RCC 7860 (cell line): ENCODE measurements at regions not wholly inside any gene's neighbourhood (a gene's known extent, or its start where the extent isn't known, plus 50 kb on each side); places are given as distances from the start of the nearest gene placed in this dataset.

Experiments
- DNase-seq: peaks from one replicate; pipeline ENCODE4 v3.0.0-alpha.2; 2015; ENCODE audit warnings: low spot score
- FAIRE-seq: peaks from 2 replicates; lab custom pipeline; 2012; peaks lifted over from hg19 to GRCh38; lab: Jason Lieb, UNC

DNA sequence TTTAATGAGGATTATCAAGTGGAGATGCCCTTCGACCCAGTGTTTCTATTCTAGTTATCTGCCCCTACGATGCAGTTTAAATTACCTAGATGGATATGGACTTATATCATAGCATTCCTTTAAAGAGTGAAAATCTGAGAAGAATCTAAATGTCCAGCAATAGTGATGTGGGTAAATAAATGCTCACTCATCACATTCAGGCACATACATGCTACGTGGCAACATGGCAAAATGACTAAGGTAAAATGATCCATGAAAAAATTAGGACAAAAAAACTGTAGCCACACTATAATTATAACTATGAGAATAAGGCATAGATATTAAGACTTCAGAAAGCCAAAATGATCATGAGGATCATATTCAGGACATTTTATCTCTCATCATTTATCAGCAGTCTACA is 82.4 kb upstream of the PDE1C start:
- FAIRE-seq (no peak), DNase-seq (no peak)

DNA sequence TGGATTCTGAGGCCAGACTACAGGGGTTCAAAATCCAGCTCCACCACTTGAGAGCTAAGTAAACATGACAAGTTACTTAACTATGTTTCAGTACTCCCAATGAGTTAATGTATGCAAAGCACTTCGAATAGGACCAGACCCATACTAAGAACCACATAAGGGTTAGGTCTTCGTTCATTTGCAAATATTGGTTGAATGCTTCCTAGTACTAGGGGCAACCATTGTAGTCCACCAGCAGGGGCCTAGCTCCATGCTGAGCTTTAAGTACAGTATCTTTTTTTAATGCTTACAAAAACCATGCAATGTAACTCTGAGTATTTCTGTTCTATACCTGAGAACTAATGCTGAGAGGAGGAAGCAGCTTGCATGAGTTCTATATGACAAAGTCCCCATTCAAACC is 80.4 kb upstream of the PDE1C start:
- FAIRE-seq (no peak), DNase-seq (no peak)

DNA sequence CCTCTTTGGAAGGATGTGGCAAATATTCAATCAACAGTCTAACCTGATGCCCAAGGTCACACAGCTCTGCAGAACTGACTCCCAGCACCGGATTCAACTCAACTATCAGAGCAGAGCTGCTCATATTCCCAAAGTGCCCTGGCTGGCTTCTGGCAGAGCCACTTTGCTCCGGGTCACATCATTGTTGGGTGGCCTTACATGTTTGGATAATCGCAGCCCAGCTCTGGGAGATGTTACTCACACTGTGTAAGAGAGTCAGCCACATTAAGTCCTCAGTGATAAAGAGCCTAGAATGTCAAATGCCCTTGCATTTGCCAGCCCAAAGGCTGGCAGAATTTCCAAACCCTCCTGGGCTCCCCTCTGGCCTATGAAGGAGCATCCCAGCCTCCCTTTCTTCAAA is 79.8 kb upstream of the PDE1C start:
- FAIRE-seq (no peak), DNase-seq (no peak)

DNA sequence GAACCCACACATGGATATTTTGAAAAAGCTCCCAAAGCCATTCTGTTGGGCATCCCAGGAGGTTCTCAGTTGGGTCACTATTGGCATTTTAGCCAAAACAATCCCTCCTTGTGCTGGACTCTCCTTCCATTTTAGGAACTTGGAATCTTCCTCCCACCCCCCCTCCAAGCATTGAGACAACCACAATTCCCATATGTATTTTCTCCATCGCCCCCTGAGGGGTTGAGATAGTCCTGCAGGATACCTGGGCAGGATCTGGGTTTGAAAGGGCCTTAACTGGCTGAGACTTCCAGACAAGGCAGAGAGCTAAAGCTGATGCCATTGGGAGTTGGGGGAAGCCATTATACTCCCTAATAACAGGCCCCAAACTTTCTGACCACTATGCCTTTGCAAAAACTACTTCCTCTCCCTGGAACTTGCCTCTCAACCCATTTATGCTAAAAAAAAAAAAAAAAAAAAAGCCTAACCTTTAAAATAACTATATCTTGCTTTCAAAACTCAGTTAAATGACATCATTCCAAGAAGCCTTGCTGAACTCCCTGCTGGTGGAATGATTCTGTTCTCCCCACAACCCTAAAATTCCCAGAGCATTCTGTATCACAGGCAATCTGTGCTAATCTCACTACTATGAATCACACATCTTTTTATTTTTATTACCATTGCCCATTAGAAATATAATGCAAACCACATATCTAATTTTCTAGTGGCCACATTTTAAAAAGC is 77.5 kb upstream of the PDE1C start:
- FAIRE-seq (no peak), DNase-seq (no peak)

DNA sequence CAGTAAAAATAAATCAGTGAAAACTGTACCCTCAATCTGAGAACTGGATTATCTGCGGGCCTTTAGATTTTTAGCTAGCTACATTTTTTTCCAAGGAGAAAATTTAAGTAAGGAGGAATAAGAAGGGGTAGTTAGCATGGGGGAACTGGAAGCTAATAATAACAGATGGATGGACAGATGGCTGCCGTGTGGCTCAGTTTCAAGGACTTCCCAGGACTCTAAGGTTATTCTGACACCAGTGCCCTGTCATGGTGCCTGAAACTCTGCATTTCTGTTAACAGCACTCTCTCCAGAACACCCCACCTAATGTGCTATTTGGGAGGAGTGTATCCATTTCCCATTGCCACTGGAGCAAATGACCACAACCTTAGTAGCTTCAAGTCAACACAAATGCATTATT is 75.7 kb upstream of the PDE1C start:
- DNase-seq (no peak), FAIRE-seq (no peak)

DNA sequence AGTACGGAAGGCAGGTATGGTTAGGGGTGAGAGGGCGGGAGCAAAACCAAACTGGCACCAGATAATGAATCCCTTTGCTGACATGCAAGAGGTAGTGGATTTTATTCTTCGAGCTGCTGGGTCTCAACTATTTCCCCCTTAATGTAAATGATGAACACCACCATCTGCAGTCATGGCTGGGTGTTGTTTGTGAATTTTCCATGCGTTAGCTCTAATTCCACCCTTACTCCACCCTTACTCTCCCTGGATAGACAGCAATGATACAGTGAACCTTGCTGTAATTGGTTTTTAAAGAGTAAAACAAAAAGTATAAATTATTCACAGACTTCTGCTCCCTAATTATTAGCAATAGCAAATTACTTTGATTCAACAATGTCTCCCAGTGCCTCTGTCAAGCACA is 74.5 kb upstream of the PDE1C start:
- FAIRE-seq (no peak), DNase-seq (no peak)

DNA sequence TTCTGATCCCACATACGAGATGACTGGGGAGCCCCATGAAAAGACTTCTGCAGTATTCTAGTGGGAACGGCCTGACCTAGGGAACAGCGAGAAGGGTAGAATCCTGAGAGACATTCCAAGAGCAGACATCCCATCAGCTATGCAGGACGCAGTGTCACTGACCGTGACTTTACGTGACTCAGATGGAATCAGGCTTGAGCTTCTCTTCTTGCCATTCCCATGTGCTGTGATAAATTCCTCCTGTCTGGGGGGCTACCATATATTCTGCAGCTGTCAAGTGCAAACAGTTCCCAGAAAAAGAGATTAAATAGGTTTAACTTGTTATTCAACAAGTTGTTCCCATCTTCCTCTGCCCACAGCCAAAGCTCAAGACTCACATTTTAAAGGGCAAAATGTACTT is 73.1 kb upstream of the PDE1C start:
- FAIRE-seq (no peak), DNase-seq (peak; percentile 25)

DNA sequence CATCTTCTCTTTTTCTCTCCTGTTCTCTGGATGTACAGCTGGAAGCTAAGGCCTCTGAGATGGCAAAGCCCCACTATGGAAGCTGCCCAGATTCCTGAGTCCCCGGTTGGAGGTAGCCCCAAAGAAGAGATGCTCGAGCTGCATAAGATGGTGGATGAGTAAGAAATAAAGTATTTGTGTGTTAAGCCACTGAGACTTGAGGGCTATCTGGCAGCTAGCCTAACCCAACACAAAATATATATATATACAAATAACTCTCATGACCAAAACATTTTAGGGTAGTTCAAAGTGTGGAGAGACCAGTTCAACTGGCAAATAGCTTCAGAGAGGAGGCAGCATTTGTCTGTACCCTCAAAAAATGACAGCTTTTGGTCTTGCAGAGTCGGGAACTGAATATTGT is 72.4 kb upstream of the PDE1C start:
- DNase-seq, result peak; percentile 38
- FAIRE-seq, result no peak

DNA sequence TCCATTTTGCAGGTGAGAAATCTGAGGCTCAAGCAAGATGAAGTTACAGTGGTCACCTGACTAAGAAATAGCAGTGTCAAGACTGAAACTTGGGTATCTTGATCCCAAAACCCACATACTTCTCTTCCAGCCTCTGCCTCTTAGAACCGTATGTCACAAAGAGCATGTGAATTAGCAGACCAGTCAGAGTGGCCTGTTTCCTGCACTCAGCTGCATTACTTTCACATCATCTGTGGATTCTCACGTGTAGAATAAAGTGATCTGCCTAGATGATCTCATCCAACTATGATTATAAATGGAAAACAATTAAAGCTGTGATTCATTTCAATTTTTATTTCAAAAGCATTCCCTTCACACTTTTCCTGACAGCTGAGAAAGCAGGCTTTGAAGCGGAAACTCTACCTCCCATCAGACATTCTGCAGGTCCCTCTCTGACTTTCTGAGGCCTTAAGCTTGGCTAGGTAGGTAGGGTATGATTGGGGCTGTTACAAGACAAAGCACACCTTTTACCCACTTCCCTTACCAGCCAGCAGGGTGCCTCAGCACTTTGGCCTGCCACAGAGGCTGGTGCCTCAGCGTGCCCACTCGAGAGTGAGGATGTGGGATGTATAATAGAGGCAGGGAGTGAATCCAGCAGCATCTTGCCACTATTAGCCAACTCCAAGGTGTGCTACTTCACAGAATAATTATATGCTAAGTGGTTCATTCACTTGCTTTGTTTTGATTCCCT is 70.2 kb upstream of the PDE1C start:
- DNase-seq, result no peak
- FAIRE-seq, result no peak

DNA sequence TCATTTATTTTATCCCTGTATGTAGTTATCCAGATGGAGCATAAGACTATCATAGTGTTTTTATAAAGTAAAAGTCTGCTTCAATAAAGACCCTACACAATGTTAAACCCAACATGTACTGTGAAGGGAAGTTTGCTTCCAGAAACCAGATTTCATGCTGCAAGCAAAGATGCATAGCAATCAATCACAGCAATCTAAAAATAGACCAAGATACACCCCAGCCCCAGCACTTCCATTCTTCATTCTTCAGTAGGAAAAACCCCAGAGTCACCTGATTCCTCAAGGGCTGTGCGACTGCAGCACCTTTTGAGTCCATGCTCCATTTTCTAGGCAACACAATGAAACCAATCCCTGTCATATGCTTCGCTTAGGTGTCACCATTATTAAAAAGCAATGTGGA is 66.9 kb upstream of the PDE1C start:
- no peak for FAIRE-seq

DNA sequence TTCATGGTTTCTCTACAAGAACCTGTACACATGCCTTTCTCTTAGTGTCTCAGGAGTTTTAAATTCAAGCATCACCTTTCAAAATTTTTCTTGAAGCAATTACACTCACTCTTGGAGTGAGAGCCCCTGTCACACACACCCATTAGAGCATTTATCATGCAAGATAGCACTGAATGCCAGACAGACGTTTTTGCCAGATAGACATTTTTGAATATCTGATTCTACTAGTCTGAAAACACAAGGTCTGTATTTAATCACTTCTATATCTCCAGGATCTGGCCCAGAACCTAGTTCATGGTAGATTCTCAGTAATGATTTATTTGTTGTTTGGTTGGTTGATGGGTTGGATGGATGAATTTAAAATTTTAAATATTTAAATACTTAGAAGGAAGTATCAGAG is 60.9 kb upstream of the PDE1C start:
- DNase-seq (no peak), FAIRE-seq (no peak)

More for the DNA sequence above, 66.9 kb upstream of the PDE1C start:
- no peak for DNase-seq

DNA sequence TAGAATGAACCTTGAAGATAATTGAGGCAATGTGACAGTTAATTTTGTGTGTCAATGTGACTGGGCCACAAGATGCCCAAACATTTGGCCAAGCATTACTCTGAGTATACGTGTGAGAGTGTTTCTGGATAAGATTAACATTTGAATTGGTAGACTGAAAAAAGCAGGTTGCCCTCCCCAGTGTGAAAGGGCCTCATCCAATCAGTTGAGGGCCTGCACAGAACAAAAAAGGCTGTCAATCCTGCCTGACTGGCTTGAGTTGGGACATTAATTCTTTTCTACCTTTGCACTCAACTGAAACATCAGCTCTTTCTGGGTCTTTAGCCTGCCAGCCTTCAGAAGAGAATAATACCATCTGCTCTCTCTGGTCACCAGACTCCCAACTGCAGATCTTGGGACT is 56.6 kb upstream of the PDE1C start:
- FAIRE-seq, result no peak
- no peak for DNase-seq
